Fibroblast of mammary gland (primary cell): ENCODE measurements at regions not wholly inside any gene's neighbourhood (a gene's known extent, or its start where the extent isn't known, plus 50 kb on each side); places are given as distances from the start of the nearest gene placed in this dataset.

Experiments
- DNase-seq: peaks from one replicate; pipeline ENCODE4 v3.0.0-alpha.2; 2010; ENCODE audit warnings: low read depth
- H3K4me3 ChIP-seq: 2 replicates; pipeline ENCODE4 v1.5.1; 2011; ENCODE audit warnings: low read depth, mild to moderate bottlenecking, low read length, moderate library complexity; ENCODE audit not compliant: control insufficient read depth
- CTCF ChIP-seq: conservative IDR thresholded peaks from 2 replicates; pipeline ENCODE4 v1.5.1; 2011; ENCODE audit warnings: low read depth, low read length, inconsistent platforms; ENCODE audit not compliant: control insufficient read depth, insufficient read depth

GRCh38 chr3:171936191-171936841 is 93.2 kb downstream of the TMEM212 start:
- peak; percentile 97 for DNase-seq
- no peak overlapping the region for H3K4me3 ChIP-seq
- no peak for TF ChIP-seq CTCF

- no peak for DNase-seq
- H3K4me3 ChIP-seq, result no peak overlapping the region
- TF ChIP-seq CTCF, result no peak
Measured at GRCh38 chr3:171939578-171939977, 96.4 kb downstream of the TMEM212 start.

GRCh38 chr3:171940151-171940649 is 97.1 kb downstream of the TMEM212 start:
- no peak overlapping the region for H3K4me3 ChIP-seq
- DNase-seq, result no peak
- no peak for TF ChIP-seq CTCF

- no peak for TF ChIP-seq CTCF
- no peak for DNase-seq
- H3K4me3 ChIP-seq, result no peak overlapping the region
Measured at GRCh38 chr3:171943262-171944117, 95.9 kb upstream of the FNDC3B start.

- no peak for TF ChIP-seq CTCF
- no peak for DNase-seq
- H3K4me3 ChIP-seq, result no peak overlapping the region
Measured at GRCh38 chr3:171944118-171945016, 95.0 kb upstream of the FNDC3B start.

GRCh38 chr3:171948674-171949073 is 90.7 kb upstream of the FNDC3B start:
- no peak for DNase-seq
- H3K4me3 ChIP-seq, result no peak overlapping the region
- no peak for TF ChIP-seq CTCF
